B cell (primary cell): ENCODE measurements at regions not wholly inside any gene's neighbourhood (a gene's known extent, or its start where the extent isn't known, plus 50 kb on each side); places are given as distances from the start of the nearest gene placed in this dataset.

Source experiments
- ATAC-seq: fragments of 200-7000 bp; cut with Tn5 transposase; one replicate; pipeline ENCODE4 v1.10.0; 2021; ENCODE audit warnings: low read depth, mild to moderate bottlenecking, moderate number of reproducible peaks, moderate library complexity
- CTCF ChIA-PET: fragments of 350-600 bp; sonication (Branson Sonifier 250); formaldehyde crosslinking; loops from one replicate; lab custom pipeline; 2021; ENCODE audit warnings: antibody characterized with exemption, inconsistent platforms; lab: Charles Lee
- POLR2A ChIA-PET: fragments of 350-600 bp; sonication (Branson Sonifier 250); formaldehyde crosslinking; loops from one replicate; lab custom pipeline; 2021; ENCODE audit warnings: antibody characterized with exemption; lab: Charles Lee
- DNase-seq: peaks from one replicate; pipeline ENCODE4 v3.0.0; 2013
- H2AFZ ChIP-seq: 2 replicates; pipeline ENCODE4 v1.6.1; 2012; ENCODE audit warnings: mild to moderate bottlenecking, low read depth, low read length; ENCODE audit not compliant: insufficient read depth, poor library complexity, severe bottlenecking
- H3K27ac ChIP-seq, 2 donors: 1 replicate in 1 of 2; 2 replicates in 1 of 2; pipeline ENCODE4 v1.5.1; 2012 to 2013; ENCODE audit warnings: low read length in 2 of 2, mild to moderate bottlenecking in 2 of 2, moderate library complexity in 1 of 2
- H3K27me3 ChIP-seq, 4 experiments: fragments of 200-600 bp in 1 of 4; sonication (generic) in 1 of 4; replicated peaks in 1 of 4; 1 replicate in 2 of 4; 2 replicates in 2 of 4; pipeline versions ENCODE4 v1.6.1 to v1.7.0; 2013 to 2016; ENCODE audit warnings: low read length in 3 of 4, mild to moderate bottlenecking in 2 of 4, mixed read lengths in 1 of 4, moderate library complexity in 1 of 4; ENCODE audit not compliant: insufficient read depth in 4 of 4, control insufficient read depth in 3 of 4; ENCODE audit errors: control extremely low read depth in 1 of 4
- H3K36me3 ChIP-seq, 2 experiments: replicated peaks in 1 of 2; 1 replicate in 1 of 2; 2 replicates in 1 of 2; pipeline versions ENCODE4 v1.6.1 to v1.7.1; 2013; ENCODE audit warnings: low read length in 1 of 2; ENCODE audit not compliant: insufficient read depth in 2 of 2, control insufficient read depth in 1 of 2; ENCODE audit errors: control extremely low read depth in 1 of 2, extremely low read depth in 1 of 2
- H3K4me1 ChIP-seq, 2 donors: fragments of 200-600 bp in 1 of 2; sonication (generic) in 1 of 2; 1 replicate in 1 of 2; 2 replicates in 1 of 2; pipeline versions ENCODE4 v1.5.1 to v1.6.1; 2013 to 2017; ENCODE audit warnings: low read length in 2 of 2; ENCODE audit not compliant: control insufficient read depth in 2 of 2, insufficient read depth in 2 of 2
- H3K4me2 ChIP-seq: replicated peaks from 2 replicates; pipeline ENCODE3; 2012; ENCODE audit warnings: mild to moderate bottlenecking, low read depth, low read length; ENCODE audit not compliant: poor library complexity, severe bottlenecking
- H3K4me3 ChIP-seq, 5 experiments: fragments of 200-600 bp in 1 of 5; sonication (generic) in 1 of 5; 1 replicate in 3 of 5; 2 replicates in 2 of 5; pipeline versions ENCODE4 v1.5.1 to v1.7.0; 2011 to 2016; ENCODE audit warnings: low read length in 4 of 5, mild to moderate bottlenecking in 4 of 5, low read depth in 2 of 5, control low read depth in 1 of 5, moderate library complexity in 1 of 5; ENCODE audit not compliant: insufficient read depth in 1 of 5; ENCODE audit errors: control extremely low read depth in 1 of 5, extremely low read depth in 1 of 5
- H3K79me2 ChIP-seq: fragments of 200-600 bp; sonication (generic); one replicate; pipeline ENCODE4 v1.6.0; 2016; ENCODE audit warnings: low read length; ENCODE audit not compliant: control insufficient read depth, insufficient read depth
- H3K9ac ChIP-seq: fragments of 200-600 bp; sonication (generic); 2 replicates; pipeline ENCODE4 v1.6.1; 2017; ENCODE audit warnings: mild to moderate bottlenecking, low read length, moderate library complexity
- H3K9me3 ChIP-seq, 3 donors: one replicate each; pipeline versions ENCODE4 v1.6.1 to v1.7.1; 2013; ENCODE audit warnings: low read length in 2 of 3; ENCODE audit not compliant: control insufficient read depth in 2 of 3, insufficient read depth in 1 of 3; ENCODE audit errors: control extremely low read depth in 1 of 3
- H4K20me1 ChIP-seq: 2 replicates; pipeline ENCODE4 v1.6.0; 2012; ENCODE audit warnings: mild to moderate bottlenecking, low read length; ENCODE audit not compliant: insufficient read depth, control insufficient read depth, poor library complexity, severe bottlenecking
- H3K27ac Mint-ChIP-seq: one replicate; pipeline ENCODE4 v1.8.0; 2021; ENCODE audit warnings: mixed read lengths
- H3K27me3 Mint-ChIP-seq: one replicate; pipeline ENCODE4 v1.8.0; 2021; ENCODE audit warnings: mixed read lengths
- H3K4me1 Mint-ChIP-seq: one replicate; pipeline ENCODE4 v1.8.0; 2021; ENCODE audit warnings: mixed read lengths
- H3K4me3 Mint-ChIP-seq: one replicate; pipeline ENCODE4 v1.8.0; 2021; ENCODE audit warnings: mixed read lengths
- H3K9me3 Mint-ChIP-seq: one replicate; pipeline ENCODE4 v1.8.0; 2022; ENCODE audit warnings: mixed read lengths; ENCODE audit not compliant: insufficient read depth
- CTCF ChIP-seq: fragments of 200-600 bp; IDR thresholded peaks from one replicate; pipeline ENCODE4 v1.8.0; 2022; ENCODE audit warnings: antibody characterized with exemption, mild to moderate bottlenecking
- EZH2 ChIP-seq: IDR thresholded peaks from 2 replicates; pipeline ENCODE4 v1.6.1; 2012; ENCODE audit warnings: borderline replicate concordance, low read depth, mild to moderate bottlenecking, moderate library complexity, low read length; ENCODE audit not compliant: insufficient read depth, poor library complexity, severe bottlenecking
- WGBS: methylation state at CpG from one replicate; pipeline ENCODE4 v1.1.5; 2013; ENCODE audit warnings: missing lambda C conversion rate; ENCODE audit not compliant: insufficient coverage; 5-methylcytosine and 5-hydroxymethylcytosine counted together
- intact Hi-C: fragments of 100-400 bp; cut with micrococcal nuclease; formaldehyde crosslinking; loops from one replicate; pipeline ENCODE4 v1.10.0; 2022

- ChIA-PET CTCF (no interaction called here), POLR2A (no interaction called here)
- Histone ChIP-seq H3K36me3 (no peaks in the 10 kb centered on the region), H3K9ac (no peak overlapping the region), H3K4me2 (no peak overlapping the region), H3K9me3 (no peaks in the 10 kb centered on the region), H3K27me3 (no peaks in the 10 kb centered on the region), H4K20me1 (no peaks in the 10 kb centered on the region), H3K4me1 (no peaks in the 10 kb centered on the region), H2AFZ (no peak overlapping the region), H3K4me3 (no peak overlapping the region), H3K27ac (no peak overlapping the region), H3K79me2 (no peaks in the 10 kb centered on the region)
- no peaks in the 10 kb centered on the region for H3K4me1 Mint-ChIP-seq
- no peak for DNase-seq
- no peaks in the 10 kb centered on the region for H3K9me3 Mint-ChIP-seq
- H3K27me3 Mint-ChIP-seq: no peaks in the 10 kb centered on the region
- 80% methylated on average over 1 of the region's 2 CpGs for WGBS
- H3K4me3 Mint-ChIP-seq: no peak overlapping the region
- intact Hi-C loops: no loop called here
- no peak overlapping the region for H3K27ac Mint-ChIP-seq
- no peak for ATAC-seq
- no peak for TF ChIP-seq CTCF
- no peak for TF ChIP-seq EZH2
These were observed 229.2 kb downstream of the MAP2K6 start for GRCh38 chr17:69643686-69644085.

- intact Hi-C loops: no loop called here
- no peaks in the 10 kb centered on the region for H3K4me1 ChIP-seq
- no peak overlapping the region for H3K27ac Mint-ChIP-seq
- H2AFZ ChIP-seq: no peak overlapping the region
- no CpG with 5 or more reads among the region's 3 CpGs for WGBS
- H3K9ac ChIP-seq: no peak overlapping the region
- H3K9me3 Mint-ChIP-seq: no peaks in the 10 kb centered on the region
- H3K27me3 ChIP-seq: no peaks in the 10 kb centered on the region
- TF ChIP-seq CTCF (no peak), EZH2 (no peak)
- DNase-seq (no peak), ATAC-seq (no peak)
- no peaks in the 10 kb centered on the region for H3K27me3 Mint-ChIP-seq
- no peaks in the 10 kb centered on the region for H3K79me2 ChIP-seq
- no peaks in the 10 kb centered on the region for H3K9me3 ChIP-seq
- ChIA-PET POLR2A (no interaction called here), CTCF (no interaction called here)
- no peaks in the 10 kb centered on the region for H3K4me1 Mint-ChIP-seq
- no peak overlapping the region for H3K4me2 ChIP-seq
- no peaks in the 10 kb centered on the region for H3K36me3 ChIP-seq
- no peak overlapping the region for H3K4me3 ChIP-seq
- no peak overlapping the region for H3K4me3 Mint-ChIP-seq
- H3K27ac ChIP-seq: no peak overlapping the region
- H4K20me1 ChIP-seq: no peaks in the 10 kb centered on the region
These were observed 232.2 kb downstream of the MAP2K6 start for GRCh38 chr17:69646729-69647128.
